GM12891 (cell line): ENCODE measurements at regions not wholly inside any gene's neighbourhood (a gene's known extent, or its start where the extent isn't known, plus 50 kb on each side); places are given as distances from the start of the nearest gene placed in this dataset.

Experiments used
- PAX5 ChIP-seq: IDR thresholded peaks from 2 replicates; pipeline ENCODE4 v1.6.1; 2011; ENCODE audit warnings: low read length, moderate library complexity, mild to moderate bottlenecking; ENCODE audit not compliant: insufficient read depth, severe bottlenecking
- POLR2A ChIP-seq: IDR thresholded peaks from 2 replicates; pipeline ENCODE4 v1.6.1; 2011; ENCODE audit warnings: low read depth, low read length, control low read depth
- POLR2AphosphoS5 ChIP-seq: IDR thresholded peaks from 2 replicates; pipeline ENCODE4 v1.6.1; 2011; ENCODE audit warnings: low read depth, low read length, control low read depth
- SPI1 ChIP-seq: IDR thresholded peaks from 2 replicates; pipeline ENCODE4 v1.6.1; 2011; ENCODE audit warnings: low read depth, low read length, control low read depth

DNA sequence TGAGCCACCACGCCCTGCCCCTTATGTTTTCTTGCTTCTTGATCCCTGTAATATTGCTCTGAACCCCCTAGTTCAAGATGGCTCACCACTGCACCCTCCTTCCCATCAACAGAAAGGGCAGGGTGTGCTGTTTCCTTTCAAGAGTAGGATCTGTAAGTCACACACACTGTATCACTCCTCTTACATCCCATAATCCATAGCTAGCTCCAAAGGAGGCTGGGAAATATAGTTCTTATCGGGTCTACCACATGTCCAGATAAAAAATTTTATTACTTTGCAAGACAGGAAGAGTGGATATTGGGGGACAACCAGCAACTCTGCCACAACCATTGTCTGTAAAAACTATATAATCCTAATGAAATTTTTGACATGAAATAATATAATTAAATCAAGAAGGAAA is 79.6 kb downstream of the C9orf50 start:
- no peak for TF ChIP-seq POLR2AphosphoS5
- TF ChIP-seq PAX5 = no peak
- no peak for TF ChIP-seq POLR2A
- no peak for TF ChIP-seq SPI1
